ENCODE measurements at regions not wholly inside any gene's neighbourhood (a gene's known extent, or its start where the extent isn't known, plus 50 kb on each side); places are given as distances from the start of the nearest gene placed in this dataset.

DNA sequence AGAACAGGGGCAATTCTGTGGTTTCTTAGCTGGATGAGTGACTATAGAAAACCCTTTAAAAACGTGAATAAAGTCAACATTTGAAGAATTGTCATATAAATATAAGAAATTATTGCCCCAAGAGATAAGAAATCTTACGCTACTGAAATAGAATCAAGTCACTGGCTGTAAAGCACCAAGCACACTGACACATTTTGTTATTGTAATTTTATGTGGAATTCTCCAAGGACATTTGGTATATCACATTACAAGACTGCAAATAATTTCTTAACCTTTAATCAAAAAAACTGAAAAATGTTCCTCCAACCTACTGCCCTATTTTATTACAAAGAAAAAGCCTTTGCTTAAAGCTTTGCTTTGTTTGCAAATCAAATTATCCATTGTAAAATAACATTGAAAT, 383.3 kb downstream of the IPMK start:
- DNase-seq (ENCODE audit: low read depth) = no peak
- no peak for TF ChIP-seq CTCF (conservative IDR thresholded peaks at IDR 0.05; ENCODE audit: low read depth, low read length)
- H3K4me3 ChIP-seq (ENCODE audit: low read depth, low read length) = no peak overlapping the region

- DNase-seq (ENCODE audit: low read depth) = peak; percentile 3
- H3K4me3 ChIP-seq (ENCODE audit: low read depth, low read length) = no peak overlapping the region
- no peak for TF ChIP-seq CTCF (conservative IDR thresholded peaks at IDR 0.05; ENCODE audit: low read depth, low read length)
These were observed 387.1 kb downstream of the IPMK start for GRCh38 chr10:57880446-57881227.

GRCh38 chr10:57874810-57875209, 392.9 kb downstream of the IPMK start:
- DNase-seq (ENCODE audit: low read depth) = no peak
- no peak overlapping the region for H3K4me3 ChIP-seq (ENCODE audit: low read depth, low read length)
- no peak for TF ChIP-seq CTCF (conservative IDR thresholded peaks at IDR 0.05; ENCODE audit: low read depth, low read length)

DNA sequence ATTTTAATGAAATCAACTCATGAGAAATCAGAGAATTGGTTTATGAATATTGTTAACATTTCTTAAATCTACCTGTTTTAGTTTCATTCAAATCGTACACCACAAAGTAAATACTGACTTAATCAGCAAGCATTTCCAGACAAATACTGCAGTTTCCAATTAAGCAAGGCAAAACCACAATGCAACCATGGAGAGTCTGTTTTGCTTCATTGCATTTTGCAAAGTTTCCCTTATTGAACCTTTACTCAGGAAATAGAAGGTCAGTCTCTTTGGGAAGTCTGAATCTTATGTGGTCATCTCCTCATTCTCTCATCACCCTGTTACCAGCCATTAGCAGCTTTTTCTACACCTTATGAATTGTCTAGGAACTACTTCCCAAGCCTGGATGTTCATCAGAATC, 400.5 kb downstream of the IPMK start:
- no peak overlapping the region for H3K4me3 ChIP-seq (ENCODE audit: low read depth, low read length)
- no peak for TF ChIP-seq CTCF (conservative IDR thresholded peaks at IDR 0.05; ENCODE audit: low read depth, low read length)

DNA sequence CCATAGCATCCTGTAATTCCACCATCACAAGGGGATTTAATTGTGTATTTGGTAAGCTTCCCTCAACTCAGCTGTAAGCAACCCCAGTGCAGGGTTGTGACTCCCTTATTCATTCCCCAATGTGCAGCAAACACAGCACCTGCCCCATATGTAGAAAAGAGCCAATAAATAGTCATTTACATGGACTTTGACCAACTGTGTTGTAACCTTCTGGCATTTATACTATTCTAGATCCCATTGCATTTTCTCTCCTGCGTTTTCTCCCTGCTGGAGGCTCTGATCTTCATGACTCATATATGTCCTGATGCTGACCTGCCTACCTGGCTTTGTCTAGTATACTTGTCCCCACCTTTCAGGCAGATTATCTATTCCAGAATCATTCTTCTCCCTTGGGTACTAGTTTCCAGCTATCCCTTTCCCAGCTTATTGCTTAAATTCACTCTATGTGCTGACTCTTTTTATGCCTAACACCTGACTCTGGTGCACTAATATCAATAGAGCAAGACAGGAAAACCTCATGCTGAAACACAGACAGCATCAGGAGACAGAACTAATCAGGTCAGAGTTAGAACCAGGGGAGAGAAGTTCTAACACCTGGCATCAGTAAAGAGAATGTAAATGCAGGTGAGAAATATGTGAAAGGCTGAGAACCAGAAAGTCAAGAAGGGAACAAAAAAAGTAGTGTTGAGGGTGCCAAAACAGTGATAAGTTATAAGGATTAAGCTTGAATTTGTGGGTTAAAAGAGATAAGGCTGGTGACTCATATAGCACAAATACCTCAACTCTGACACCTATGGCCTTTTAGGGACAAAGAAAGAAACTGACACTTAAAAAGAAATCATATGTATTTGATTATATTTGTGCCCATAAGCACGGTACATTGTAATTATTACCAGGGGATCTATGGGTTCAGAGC, 402.7 kb downstream of the IPMK start:
- no peak for DNase-seq (ENCODE audit: low read depth)
- H3K4me3 ChIP-seq (ENCODE audit: low read depth, low read length) = no peak overlapping the region
- TF ChIP-seq CTCF (conservative IDR thresholded peaks at IDR 0.05; ENCODE audit: low read depth, low read length) = no peak

More for the DNA sequence above, 400.5 kb downstream of the IPMK start:
- peak; percentile 3 for DNase-seq (ENCODE audit: low read depth)

GRCh38 chr10:57849691-57850357, 417.9 kb downstream of the IPMK start:
- no peak overlapping the region for H3K4me3 ChIP-seq (ENCODE audit: low read depth, low read length)
- peak; percentile 42 for TF ChIP-seq CTCF (conservative IDR thresholded peaks at IDR 0.05; ENCODE audit: low read depth, low read length)
- DNase-seq (ENCODE audit: low read depth) = peak; percentile 59

All from choroid plexus epithelial cell (primary cell).